AG09309 (cell line): ENCODE measurements at regions not wholly inside any gene's neighbourhood (a gene's known extent, or its start where the extent isn't known, plus 50 kb on each side); places are given as distances from the start of the nearest gene placed in this dataset.
"Not testable (repeated sequence)": the region's sequence is repeated elsewhere in the genome, so short reads cannot be mapped to it uniquely, and the experiment has no call there.

Experiments used
- DNase-seq: peaks from one replicate; pipeline ENCODE4 v3.0.0-alpha.2; 2010; ENCODE audit warnings: low read depth
- H3K4me3 ChIP-seq: 2 replicates; pipeline ENCODE4 v1.5.1; 2011; ENCODE audit warnings: mild to moderate bottlenecking, low read depth, low read length, moderate library complexity; ENCODE audit not compliant: control insufficient read depth
- TF ChIP-seq, protein P1 (sequence below): IDR thresholded peaks from 2 replicates; pipeline ENCODE4 v1.5.1; 2011; ENCODE audit warnings: mild to moderate bottlenecking, low read depth, low read length, inconsistent platforms; ENCODE audit not compliant: insufficient read depth, control insufficient read depth; ENCODE audit errors: missing control alignments

DNA sequence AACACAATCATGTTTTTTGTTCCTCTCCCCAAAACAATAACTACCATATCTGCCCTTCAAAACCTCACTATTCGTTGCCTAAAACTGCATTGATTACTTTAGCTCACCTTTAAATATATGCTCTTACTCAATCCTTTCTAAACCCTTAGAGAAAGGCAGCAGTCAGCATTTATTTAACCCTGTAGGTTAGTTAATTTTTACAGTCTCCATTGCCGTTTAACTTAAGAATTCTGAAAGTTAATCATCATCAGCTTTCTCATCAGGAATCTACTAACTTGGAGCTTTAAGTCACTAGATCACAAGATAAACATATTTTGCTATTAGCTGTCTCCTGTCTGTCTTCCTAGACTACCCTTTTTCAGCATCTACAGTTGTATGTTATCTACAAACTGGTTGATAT lies 991.9 kb downstream of the EPHA7 start:
- TF ChIP-seq, protein P1, sequence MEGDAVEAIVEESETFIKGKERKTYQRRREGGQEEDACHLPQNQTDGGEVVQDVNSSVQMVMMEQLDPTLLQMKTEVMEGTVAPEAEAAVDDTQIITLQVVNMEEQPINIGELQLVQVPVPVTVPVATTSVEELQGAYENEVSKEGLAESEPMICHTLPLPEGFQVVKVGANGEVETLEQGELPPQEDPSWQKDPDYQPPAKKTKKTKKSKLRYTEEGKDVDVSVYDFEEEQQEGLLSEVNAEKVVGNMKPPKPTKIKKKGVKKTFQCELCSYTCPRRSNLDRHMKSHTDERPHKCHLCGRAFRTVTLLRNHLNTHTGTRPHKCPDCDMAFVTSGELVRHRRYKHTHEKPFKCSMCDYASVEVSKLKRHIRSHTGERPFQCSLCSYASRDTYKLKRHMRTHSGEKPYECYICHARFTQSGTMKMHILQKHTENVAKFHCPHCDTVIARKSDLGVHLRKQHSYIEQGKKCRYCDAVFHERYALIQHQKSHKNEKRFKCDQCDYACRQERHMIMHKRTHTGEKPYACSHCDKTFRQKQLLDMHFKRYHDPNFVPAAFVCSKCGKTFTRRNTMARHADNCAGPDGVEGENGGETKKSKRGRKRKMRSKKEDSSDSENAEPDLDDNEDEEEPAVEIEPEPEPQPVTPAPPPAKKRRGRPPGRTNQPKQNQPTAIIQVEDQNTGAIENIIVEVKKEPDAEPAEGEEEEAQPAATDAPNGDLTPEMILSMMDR = no peak
- no peak for DNase-seq

DNA sequence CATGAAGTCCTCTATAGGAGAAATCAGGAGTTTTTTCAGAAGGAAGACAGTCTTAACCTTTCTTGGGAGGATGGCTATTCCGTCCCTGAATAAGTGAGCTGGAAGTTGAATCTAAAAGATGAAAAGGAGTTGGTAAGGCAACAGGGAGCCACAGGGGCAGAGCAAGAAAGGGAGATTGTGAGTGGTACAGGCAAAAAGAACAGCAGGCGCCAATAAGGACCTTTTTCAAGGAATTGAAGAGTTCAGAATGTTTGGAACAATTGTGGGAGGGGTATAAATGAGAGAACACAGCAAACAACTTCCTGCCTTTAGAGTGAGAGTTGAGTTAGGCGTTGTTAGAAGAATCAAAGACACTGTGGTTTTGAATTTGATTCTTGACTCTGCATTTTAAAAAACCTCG lies 1003.7 kb downstream of the EPHA7 start:
- TF ChIP-seq, protein P1 = no peak
- no peak overlapping the region for H3K4me3 ChIP-seq
- no peak for DNase-seq

More for the DNA sequence above, 991.9 kb downstream of the EPHA7 start:
- H3K4me3 ChIP-seq = no peak overlapping the region

DNA sequence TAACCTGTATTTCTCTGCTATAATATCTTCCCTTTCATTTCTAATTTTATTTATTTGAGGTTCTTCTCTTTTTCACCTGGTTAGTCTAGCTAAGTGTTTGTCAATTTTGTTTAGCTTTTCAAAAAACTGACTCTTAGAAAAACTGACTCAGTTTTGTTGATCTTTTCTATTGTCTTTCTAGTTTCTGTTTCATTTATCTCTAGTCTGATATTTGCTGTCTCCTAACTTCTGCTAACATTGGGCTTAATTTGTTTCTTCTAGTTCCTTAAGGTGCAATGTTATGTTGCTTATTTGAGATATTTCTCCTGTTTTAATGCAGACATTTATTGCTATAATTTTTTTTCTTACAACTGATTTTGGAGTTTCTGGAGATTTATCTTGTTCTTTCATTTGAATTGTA lies 1011.0 kb downstream of the EPHA7 start:
- H3K4me3 ChIP-seq = no peak overlapping the region
- TF ChIP-seq, protein P1 = no peak
- DNase-seq = no peak

DNA sequence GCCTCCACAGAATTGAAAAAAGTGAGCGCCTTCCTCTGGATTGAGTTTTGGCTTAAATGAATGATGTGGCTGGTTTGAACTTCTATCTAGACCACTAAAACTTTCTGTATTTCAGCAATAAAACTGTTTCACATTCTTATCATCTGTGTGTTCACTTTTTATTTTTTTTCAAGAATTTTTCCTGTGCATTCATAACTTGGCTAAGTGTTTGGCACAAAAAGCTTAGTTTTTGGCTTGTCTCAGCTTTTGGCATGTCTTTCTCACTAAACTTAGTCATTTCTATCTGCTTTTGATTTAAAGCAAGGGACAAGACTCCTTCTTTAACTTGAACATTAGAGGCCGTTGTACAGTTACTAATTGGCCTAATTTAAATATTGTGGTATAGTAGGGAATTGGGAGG lies 1015.1 kb downstream of the EPHA7 start:
- H3K4me3 ChIP-seq = no peak overlapping the region
- TF ChIP-seq, protein P1 = no peak
- DNase-seq = no peak

DNA sequence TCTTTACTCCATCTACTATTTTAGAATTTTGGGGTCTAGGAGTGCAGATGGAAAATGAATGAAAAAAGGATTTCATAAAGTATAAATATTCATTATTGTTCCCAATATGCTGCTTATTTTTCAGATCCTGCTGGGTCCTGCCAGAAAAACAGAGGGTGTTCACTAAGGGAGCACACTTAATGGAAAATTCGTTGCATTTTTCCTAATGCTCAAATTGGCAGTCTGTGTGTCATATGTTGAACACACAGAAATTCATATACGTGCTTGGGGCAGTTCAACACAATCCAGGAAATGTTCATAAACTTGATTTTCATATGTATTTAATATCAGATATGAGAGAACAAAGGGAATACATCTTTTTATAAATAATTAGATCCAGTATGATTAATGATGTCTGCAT lies 1019.4 kb downstream of the EPHA7 start:
- no peak overlapping the region for H3K4me3 ChIP-seq
- TF ChIP-seq, protein P1 = no peak
- DNase-seq = no peak

DNA sequence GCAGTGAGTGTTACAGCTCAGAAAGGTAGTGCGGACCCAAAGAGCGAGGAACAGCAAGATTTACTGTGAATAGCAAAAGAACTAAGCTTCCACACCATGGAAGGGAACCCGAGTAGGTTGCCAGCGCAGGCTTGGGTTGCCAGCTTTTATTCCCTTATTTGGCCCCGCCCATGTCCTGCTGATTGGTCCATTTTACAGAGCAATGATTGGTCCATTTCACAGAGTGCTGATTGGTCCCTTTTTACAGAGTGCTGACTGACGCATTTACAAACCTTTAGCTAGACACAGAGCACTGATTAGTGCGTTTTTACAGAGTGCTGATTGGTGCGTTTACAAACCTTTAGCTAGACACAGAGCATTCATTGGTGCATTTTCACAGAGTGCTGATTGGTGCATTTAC lies 1030.7 kb downstream of the EPHA7 start:
- not testable (repeated sequence) for DNase-seq, H3K4me3 ChIP-seq

DNA sequence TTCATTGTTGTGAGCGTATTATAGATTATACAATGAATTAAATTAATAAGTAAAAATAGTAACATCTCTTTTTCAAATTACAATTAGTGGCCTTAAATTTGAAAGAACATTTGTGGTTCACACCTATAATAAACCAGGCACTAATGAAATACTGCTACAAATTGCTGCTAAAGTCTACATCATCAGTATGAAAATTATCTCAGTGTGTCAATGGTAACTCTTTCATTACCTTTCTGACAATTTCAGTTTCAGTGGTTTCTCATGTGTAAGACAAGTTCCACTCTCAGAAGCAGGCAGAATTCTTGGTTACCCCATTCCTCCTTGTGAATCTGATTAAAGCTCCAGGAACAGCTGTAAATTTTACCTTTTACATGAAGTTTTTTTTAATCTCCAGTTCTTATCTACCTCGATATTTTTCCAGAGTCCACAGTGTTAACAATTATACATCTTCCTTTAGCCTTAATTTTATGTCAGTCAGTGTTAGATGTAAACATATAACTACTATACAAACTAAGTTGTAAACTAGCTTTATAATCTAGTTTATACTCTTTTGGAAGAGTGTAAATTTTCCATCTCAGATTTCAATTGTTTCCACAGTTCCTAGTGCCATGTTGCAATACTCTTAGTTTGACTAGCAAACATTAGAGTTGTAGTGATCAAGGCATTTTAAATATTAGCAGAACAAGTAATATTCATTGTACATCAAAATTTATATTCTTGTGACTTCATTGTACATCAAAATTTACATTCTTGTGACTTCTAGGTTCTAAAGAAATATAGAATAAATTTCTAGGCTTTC lies 1038.4 kb downstream of the EPHA7 start:
- no peak for DNase-seq
- TF ChIP-seq, protein P1 = no peak
- H3K4me3 ChIP-seq = no peak overlapping the region
